PC-3 (cell line): ENCODE measurements at regions not wholly inside any gene's neighbourhood (a gene's known extent, or its start where the extent isn't known, plus 50 kb on each side); places are given as distances from the start of the nearest gene placed in this dataset.

ENCODE experiments used
- ATAC-seq: fragments of 200-7000 bp; cut with Tn5 transposase; 2 replicates; pipeline ENCODE4 v1.9.1; 2020; ENCODE audit warnings: mild to moderate bottlenecking, moderate library complexity
- BruUV-seq: library from RNA; stranded (reverse); fragments of 400-500 nt; replicated peaks from 2 replicates; lab custom pipeline; 2021; lab: Mats Ljungman, UMichigan
- CTCF ChIA-PET: fragments of 300-600 bp; sonication (Branson Sonifier 250); formaldehyde crosslinking; loops from one replicate; lab custom pipeline; 2022; ENCODE audit warnings: antibody characterized with exemption; lab: Charles Lee
- POLR2A ChIA-PET: fragments of 300-600 bp; sonication (Branson Sonifier 250); formaldehyde crosslinking; loops from one replicate; lab custom pipeline; 2022; ENCODE audit warnings: antibody characterized with exemption; ENCODE audit not compliant: unreplicated experiment; lab: Charles Lee
- DNase-seq: peaks from one replicate; pipeline ENCODE4 v3.0.0-alpha.2; 2015
- H2AFZ ChIP-seq: fragments of 300-600 bp; sonication (generic); 2 replicates; pipeline ENCODE4 v1.6.0; 2016; ENCODE audit warnings: antibody characterized with exemption, low read length
- H3F3A ChIP-seq: fragments of 300-600 bp; sonication (generic); one replicate; pipeline ENCODE4 v1.6.0; 2017; ENCODE audit warnings: antibody characterized with exemption, low read length, control low read depth, mild to moderate bottlenecking; ENCODE audit not compliant: unreplicated experiment
- H3K27ac ChIP-seq: fragments of 300-600 bp; sonication (generic); 2 replicates; pipeline ENCODE4 v1.5.1; 2016; ENCODE audit warnings: mild to moderate bottlenecking, low read length
- H3K27me3 ChIP-seq: fragments of 300-600 bp; sonication (generic); 2 replicates; pipeline ENCODE4 v1.6.1; 2016; ENCODE audit warnings: low read length, mixed read lengths
- H3K36me3 ChIP-seq: fragments of 300-600 bp; sonication (generic); 2 replicates; pipeline ENCODE4 v1.6.1; 2016; ENCODE audit warnings: low read depth, mixed run types, low read length, mixed read lengths
- H3K4me1 ChIP-seq: fragments of 300-600 bp; sonication (generic); 2 replicates; pipeline ENCODE4 v1.5.1; 2016; ENCODE audit warnings: low read length; ENCODE audit not compliant: insufficient read depth
- H3K4me2 ChIP-seq: fragments of 300-600 bp; sonication (generic); 2 replicates; pipeline ENCODE4 v1.6.0; 2016; ENCODE audit warnings: low read length
- H3K4me3 ChIP-seq: fragments of 300-600 bp; sonication (generic); 2 replicates; pipeline ENCODE4 v1.5.1; 2016; ENCODE audit warnings: mild to moderate bottlenecking, low read length, mixed read lengths
- H3K79me2 ChIP-seq: fragments of 300-600 bp; sonication (generic); 2 replicates; pipeline ENCODE4 v1.6.1; 2017; ENCODE audit warnings: low read length, mixed read lengths
- H3K9ac ChIP-seq: fragments of 300-600 bp; sonication (generic); 2 replicates; pipeline ENCODE4 v1.6.0; 2016; ENCODE audit warnings: mild to moderate bottlenecking, low read length
- H3K9me2 ChIP-seq: fragments of 300-600 bp; sonication (generic); replicated peaks from 2 replicates; pipeline ENCODE4 v1.6.1; 2016; ENCODE audit warnings: mixed run types, low read length, mixed read lengths
- H3K9me3 ChIP-seq: fragments of 300-600 bp; sonication (generic); 2 replicates; pipeline ENCODE4 v1.6.1; 2016; ENCODE audit warnings: low read length, mixed read lengths
- H4K20me1 ChIP-seq: fragments of 300-600 bp; sonication (generic); 2 replicates; pipeline ENCODE4 v1.6.1; 2016; ENCODE audit warnings: low read length, mixed read lengths
- EZH2 ChIP-seq: fragments of 300-600 bp; sonication (generic); IDR thresholded peaks from one replicate; pipeline ENCODE4 v1.6.1; 2017; ENCODE audit warnings: antibody characterized with exemption, mild to moderate bottlenecking, low read length; ENCODE audit not compliant: unreplicated experiment
- EZH2phosphoT487 ChIP-seq: fragments of 300-600 bp; sonication (generic); IDR thresholded peaks from 2 replicates; pipeline ENCODE4 v1.6.1; 2018; ENCODE audit warnings: mild to moderate bottlenecking, antibody characterized with exemption, low read length, borderline replicate concordance
- intact Hi-C: fragments of 100-400 bp; cut with micrococcal nuclease; formaldehyde crosslinking; loops from 2 replicates; pipeline ENCODE4 v1.9.0; 2023
- TF ChIP-seq, protein P1 (sequence below): fragments of 300-600 bp; sonication (generic); conservative IDR thresholded peaks from 2 replicates; pipeline ENCODE4 v1.5.1; 2017; ENCODE audit warnings: antibody characterized with exemption, low read depth, mild to moderate bottlenecking, low read length

- H2AFZ ChIP-seq, result no peak overlapping the region
- ChIA-PET POLR2A (no interaction called here), CTCF (no interaction called here)
- H3K4me2 ChIP-seq, result no peak overlapping the region
- no peaks in the 10 kb centered on the region for H3K9me2 ChIP-seq
- no peaks in the 10 kb centered on the region for H3F3A ChIP-seq
- H3K27me3 ChIP-seq, result peaks cover 17% of the 10 kb centered on the region
- no peak overlapping the region for H3K27ac ChIP-seq
- no peak for DNase-seq
- no peaks in the 10 kb centered on the region for H3K9me3 ChIP-seq
- H3K79me2 ChIP-seq, result no peaks in the 10 kb centered on the region
- ATAC-seq, result no peak
- H3K36me3 ChIP-seq, result no peaks in the 10 kb centered on the region
- TF ChIP-seq, protein P1, sequence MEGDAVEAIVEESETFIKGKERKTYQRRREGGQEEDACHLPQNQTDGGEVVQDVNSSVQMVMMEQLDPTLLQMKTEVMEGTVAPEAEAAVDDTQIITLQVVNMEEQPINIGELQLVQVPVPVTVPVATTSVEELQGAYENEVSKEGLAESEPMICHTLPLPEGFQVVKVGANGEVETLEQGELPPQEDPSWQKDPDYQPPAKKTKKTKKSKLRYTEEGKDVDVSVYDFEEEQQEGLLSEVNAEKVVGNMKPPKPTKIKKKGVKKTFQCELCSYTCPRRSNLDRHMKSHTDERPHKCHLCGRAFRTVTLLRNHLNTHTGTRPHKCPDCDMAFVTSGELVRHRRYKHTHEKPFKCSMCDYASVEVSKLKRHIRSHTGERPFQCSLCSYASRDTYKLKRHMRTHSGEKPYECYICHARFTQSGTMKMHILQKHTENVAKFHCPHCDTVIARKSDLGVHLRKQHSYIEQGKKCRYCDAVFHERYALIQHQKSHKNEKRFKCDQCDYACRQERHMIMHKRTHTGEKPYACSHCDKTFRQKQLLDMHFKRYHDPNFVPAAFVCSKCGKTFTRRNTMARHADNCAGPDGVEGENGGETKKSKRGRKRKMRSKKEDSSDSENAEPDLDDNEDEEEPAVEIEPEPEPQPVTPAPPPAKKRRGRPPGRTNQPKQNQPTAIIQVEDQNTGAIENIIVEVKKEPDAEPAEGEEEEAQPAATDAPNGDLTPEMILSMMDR, result no peak
- TF ChIP-seq EZH2 (no peak), EZH2phosphoT487 (no peak)
- no peaks in the 10 kb centered on the region for H4K20me1 ChIP-seq
- H3K4me3 ChIP-seq, result no peak overlapping the region
- H3K4me1 ChIP-seq, result no peaks in the 10 kb centered on the region
- intact Hi-C loops, result no loop called here
- no TSS peak for BruUV-seq
- no peak overlapping the region for H3K9ac ChIP-seq
Observed at GRCh38 chr2:15745350-15745749, 153.7 kb downstream of the DDX1 start.

DNA sequence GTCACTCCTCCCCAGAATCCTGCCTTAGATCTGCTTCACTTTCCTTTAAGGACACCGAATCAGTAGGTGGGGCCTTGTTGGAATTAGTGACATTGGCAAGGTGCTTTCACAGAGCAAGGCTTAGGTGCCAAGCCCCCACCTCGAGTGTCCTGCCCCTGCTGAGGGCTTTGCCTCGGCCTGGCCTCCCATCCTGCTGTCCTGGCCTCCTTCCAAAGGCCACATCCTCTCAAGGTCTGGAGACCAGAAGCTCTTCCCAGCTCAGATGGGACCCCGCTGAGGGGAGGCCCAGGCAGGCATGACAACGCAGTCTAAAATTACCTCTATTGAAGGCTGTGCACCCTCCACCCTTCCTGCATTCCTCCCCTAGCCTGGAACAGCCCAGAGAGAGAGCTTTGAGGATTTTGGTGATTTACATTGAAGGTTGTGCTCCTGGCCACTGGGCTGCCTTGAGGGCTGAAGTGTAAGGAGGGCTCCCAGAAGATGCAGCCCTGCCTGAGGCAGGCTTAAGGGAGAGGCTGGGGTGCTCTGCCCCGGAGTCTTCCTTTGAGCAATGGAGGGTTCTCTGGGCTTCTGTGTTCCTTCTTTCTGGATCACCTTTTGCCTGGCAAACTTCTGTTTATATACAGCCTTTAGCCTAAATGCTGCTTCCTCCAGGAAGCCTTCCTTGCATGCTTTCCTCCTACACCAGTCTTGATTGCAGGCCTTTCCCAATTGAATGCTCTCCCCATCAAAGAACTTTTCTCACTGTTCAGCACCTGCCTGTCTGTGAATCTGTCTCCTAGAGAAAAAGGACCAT, 154.4 kb downstream of the DDX1 start:
- Histone ChIP-seq H3F3A (no peaks in the 10 kb centered on the region), H3K4me1 (no peaks in the 10 kb centered on the region), H3K79me2 (no peaks in the 10 kb centered on the region), H3K9me2 (no peaks in the 10 kb centered on the region), H3K9ac (no peak overlapping the region), H3K27ac (no peak overlapping the region), H3K4me3 (no peak overlapping the region), H4K20me1 (no peaks in the 10 kb centered on the region), H2AFZ (no peak overlapping the region), H3K9me3 (no peaks in the 10 kb centered on the region), H3K4me2 (no peak overlapping the region), H3K27me3 (peaks cover 17% of the 10 kb centered on the region), H3K36me3 (no peaks in the 10 kb centered on the region)
- BruUV-seq, result no TSS peak
- no peak for DNase-seq
- ATAC-seq, result no peak
- intact Hi-C loops, result no loop called here
- CTCF ChIA-PET, result no interaction called here
- POLR2A ChIA-PET, result no interaction called here
- no peak for TF ChIP-seq EZH2
- TF ChIP-seq EZH2phosphoT487, result no peak
- TF ChIP-seq, protein P1, result no peak
